DND-41 (cell line): ENCODE measurements at regions not wholly inside any gene's neighbourhood (a gene's known extent, or its start where the extent isn't known, plus 50 kb on each side); places are given as distances from the start of the nearest gene placed in this dataset.

Experiments
- ATAC-seq: fragments of 200-7000 bp; cut with Tn5 transposase; 3 replicates; pipeline ENCODE4 v1.9.1; 2021; ENCODE audit warnings: low read depth; ENCODE audit not compliant: insufficient read depth
- DNase-seq: peaks from one replicate; pipeline ENCODE4 v3.0.0-alpha.2; 2020
- H2AFZ ChIP-seq: 2 replicates; pipeline ENCODE4 v1.6.0; 2012; ENCODE audit warnings: low read depth, low read length
- H3K27ac ChIP-seq: 2 replicates; pipeline ENCODE4 v1.5.1; 2012; ENCODE audit warnings: low read length, inconsistent platforms
- H3K27me3 ChIP-seq: fragments of 200-600 bp; sonication (generic); 2 replicates; pipeline ENCODE4 v1.6.0; 2012; ENCODE audit warnings: low read length, mild to moderate bottlenecking, inconsistent platforms; ENCODE audit not compliant: insufficient read depth, poor library complexity
- H3K36me3 ChIP-seq: 2 replicates; pipeline ENCODE4 v1.5.1; 2012; ENCODE audit warnings: low read length, inconsistent platforms; ENCODE audit not compliant: insufficient read depth
- H3K4me1 ChIP-seq: 2 replicates; pipeline ENCODE4 v1.5.1; 2012; ENCODE audit warnings: mild to moderate bottlenecking, low read length; ENCODE audit not compliant: insufficient read depth
- H3K4me2 ChIP-seq: 2 replicates; pipeline ENCODE4 v1.6.0; 2012; ENCODE audit warnings: mild to moderate bottlenecking, moderate library complexity, low read length, inconsistent platforms; ENCODE audit not compliant: insufficient read depth
- H3K4me3 ChIP-seq, 2 experiments: fragments of 200-600 bp in 1 of 2; shearing (Covaris generic) in 1 of 2; 2 replicates each; pipeline ENCODE4 v1.5.1; 2012 to 2016; ENCODE audit warnings: inconsistent platforms in 2 of 2, low read length in 2 of 2, mild to moderate bottlenecking in 2 of 2, low read depth in 1 of 2, moderate library complexity in 1 of 2
- H3K79me2 ChIP-seq: 2 replicates; pipeline ENCODE4 v1.6.0; 2012; ENCODE audit warnings: low read length, inconsistent platforms; ENCODE audit not compliant: insufficient read depth
- H3K9ac ChIP-seq: 2 replicates; pipeline ENCODE4 v1.6.0; 2012; ENCODE audit warnings: low read depth, mild to moderate bottlenecking, inconsistent platforms, low read length, moderate library complexity
- H3K9me3 ChIP-seq: 2 replicates; pipeline ENCODE4 v1.5.1; 2012; ENCODE audit warnings: low read length, moderate library complexity, mild to moderate bottlenecking, inconsistent platforms; ENCODE audit not compliant: insufficient read depth, severe bottlenecking
- H4K20me1 ChIP-seq: 2 replicates; pipeline ENCODE4 v1.6.0; 2012; ENCODE audit warnings: low read length; ENCODE audit not compliant: insufficient read depth
- EZH2 ChIP-seq: IDR thresholded peaks from 3 replicates; pipeline ENCODE4 v1.6.1; 2012; ENCODE audit warnings: borderline replicate concordance, low read depth, mild to moderate bottlenecking, moderate library complexity, low read length, inconsistent platforms; ENCODE audit not compliant: severe bottlenecking
- TF ChIP-seq, protein P1 (sequence below): IDR thresholded peaks from 2 replicates; pipeline ENCODE4 v1.5.1; 2012; ENCODE audit warnings: borderline replicate concordance, low read length, moderate library complexity, mild to moderate bottlenecking; ENCODE audit not compliant: poor library complexity, severe bottlenecking; ENCODE audit errors: extremely low read depth

- Histone ChIP-seq H3K4me1 (no peaks in the 10 kb centered on the region), H3K79me2 (no peaks in the 10 kb centered on the region), H3K4me2 (no peak overlapping the region), H3K27me3 (no peaks in the 10 kb centered on the region), H3K4me3 (no peak overlapping the region), H3K36me3 (no peaks in the 10 kb centered on the region), H3K27ac (no peak overlapping the region), H3K9ac (no peak overlapping the region), H2AFZ (no peak overlapping the region), H4K20me1 (no peaks in the 10 kb centered on the region), H3K9me3 (no peaks in the 10 kb centered on the region)
- DNase-seq (no peak), ATAC-seq (no peak)
- TF ChIP-seq, protein P1, sequence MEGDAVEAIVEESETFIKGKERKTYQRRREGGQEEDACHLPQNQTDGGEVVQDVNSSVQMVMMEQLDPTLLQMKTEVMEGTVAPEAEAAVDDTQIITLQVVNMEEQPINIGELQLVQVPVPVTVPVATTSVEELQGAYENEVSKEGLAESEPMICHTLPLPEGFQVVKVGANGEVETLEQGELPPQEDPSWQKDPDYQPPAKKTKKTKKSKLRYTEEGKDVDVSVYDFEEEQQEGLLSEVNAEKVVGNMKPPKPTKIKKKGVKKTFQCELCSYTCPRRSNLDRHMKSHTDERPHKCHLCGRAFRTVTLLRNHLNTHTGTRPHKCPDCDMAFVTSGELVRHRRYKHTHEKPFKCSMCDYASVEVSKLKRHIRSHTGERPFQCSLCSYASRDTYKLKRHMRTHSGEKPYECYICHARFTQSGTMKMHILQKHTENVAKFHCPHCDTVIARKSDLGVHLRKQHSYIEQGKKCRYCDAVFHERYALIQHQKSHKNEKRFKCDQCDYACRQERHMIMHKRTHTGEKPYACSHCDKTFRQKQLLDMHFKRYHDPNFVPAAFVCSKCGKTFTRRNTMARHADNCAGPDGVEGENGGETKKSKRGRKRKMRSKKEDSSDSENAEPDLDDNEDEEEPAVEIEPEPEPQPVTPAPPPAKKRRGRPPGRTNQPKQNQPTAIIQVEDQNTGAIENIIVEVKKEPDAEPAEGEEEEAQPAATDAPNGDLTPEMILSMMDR, result no peak
- no peak for TF ChIP-seq EZH2
Measured at GRCh38 chr5:103424026-103424425, 138.6 kb downstream of the NUDT12 start.

DNA sequence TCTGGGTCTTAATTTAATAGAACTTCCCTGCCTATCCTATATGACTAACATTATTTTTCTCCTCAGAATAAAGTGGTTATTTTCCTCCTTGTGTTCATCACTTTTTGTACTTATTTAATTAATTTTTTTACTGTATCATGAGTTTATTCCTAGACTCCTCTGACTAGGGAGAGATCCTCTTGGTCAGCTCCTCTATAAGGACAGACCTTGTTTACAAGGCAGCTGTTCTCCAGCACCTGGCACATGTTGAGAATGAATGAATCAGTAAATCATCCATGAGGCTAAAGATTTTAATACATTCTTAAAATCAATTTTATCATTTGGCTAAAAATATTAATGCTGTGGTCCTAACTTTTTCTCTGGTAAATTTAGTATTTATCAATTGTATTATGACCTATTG, 139.8 kb downstream of the NUDT12 start:
- TF ChIP-seq, protein P1, result no peak
- TF ChIP-seq EZH2, result no peak
- Histone ChIP-seq H3K36me3 (no peaks in the 10 kb centered on the region), H3K4me2 (no peak overlapping the region)

GRCh38 chr5:103414604-103415003, 148.0 kb downstream of the NUDT12 start:
- Histone ChIP-seq H3K36me3 (no peaks in the 10 kb centered on the region), H3K9me3 (no peaks in the 10 kb centered on the region), H3K27me3 (no peaks in the 10 kb centered on the region), H3K9ac (no peak overlapping the region), H4K20me1 (no peaks in the 10 kb centered on the region), H3K27ac (no peak overlapping the region), H3K4me1 (no peaks in the 10 kb centered on the region), H2AFZ (no peak overlapping the region), H3K79me2 (no peaks in the 10 kb centered on the region), H3K4me3 (no peak overlapping the region), H3K4me2 (no peak overlapping the region)
- DNase-seq (no peak), ATAC-seq (no peak)
- TF ChIP-seq, protein P1, result no peak

More for the DNA sequence above, 139.8 kb downstream of the NUDT12 start:
- Histone ChIP-seq H3K27ac (no peak overlapping the region), H3K4me1 (no peaks in the 10 kb centered on the region), H2AFZ (no peak overlapping the region), H3K9ac (no peak overlapping the region), H4K20me1 (no peaks in the 10 kb centered on the region), H3K4me3 (no peak overlapping the region), H3K27me3 (no peaks in the 10 kb centered on the region), H3K9me3 (no peaks in the 10 kb centered on the region), H3K79me2 (no peaks in the 10 kb centered on the region)
- DNase-seq (no peak), ATAC-seq (no peak)

- Histone ChIP-seq H3K4me2 (no peak overlapping the region), H3K27ac (no peak overlapping the region), H3K79me2 (no peaks in the 10 kb centered on the region), H3K27me3 (no peaks in the 10 kb centered on the region), H3K9ac (no peak overlapping the region), H3K4me3 (no peak overlapping the region), H3K9me3 (no peaks in the 10 kb centered on the region), H3K36me3 (no peaks in the 10 kb centered on the region), H2AFZ (no peak overlapping the region), H3K4me1 (no peaks in the 10 kb centered on the region), H4K20me1 (no peaks in the 10 kb centered on the region)
- TF ChIP-seq EZH2, result no peak
- TF ChIP-seq, protein P1, result no peak
- DNase-seq, result no peak
- ATAC-seq, result peak; percentile 44; the same call in 1 of the 3 replicates
Measured at GRCh38 chr5:103411711-103412110, 150.9 kb downstream of the NUDT12 start.
